H1 (cell line): ENCODE measurements at regions not wholly inside any gene's neighbourhood (a gene's known extent, or its start where the extent isn't known, plus 50 kb on each side); places are given as distances from the start of the nearest gene placed in this dataset.

Experiments
- CTCF ChIA-PET: fragments of 300-600 bp; sonication (Branson Sonifier 250); formaldehyde crosslinking; loops from one replicate; lab custom pipeline; 2021; ENCODE audit not compliant: partially characterized antibody; lab: Charles Lee
- POLR2A ChIA-PET: fragments of 300-600 bp; sonication (Branson Sonifier 250); formaldehyde crosslinking; loops from one replicate; lab custom pipeline; 2021; ENCODE audit warnings: inconsistent platforms; ENCODE audit not compliant: partially characterized antibody; lab: Charles Lee
- DNase-seq, 2 experiments: peaks; one replicate each; pipeline versions ENCODE4 v3.0.0 to v3.0.0-alpha.2; 2010 to 2022; ENCODE audit warnings: low spot score in 2 of 2, low read depth in 1 of 2, mixed read lengths in 1 of 2
- FAIRE-seq: peaks from 2 replicates; lab custom pipeline; 2011; peaks lifted over from hg19 to GRCh38; lab: Jason Lieb, UNC
- H2AFZ ChIP-seq: 2 replicates; pipeline ENCODE4 v1.8.1; 2012; ENCODE audit warnings: low read length, inconsistent platforms
- H2AK5ac ChIP-seq: 2 replicates; pipeline ENCODE4 v1.6.1; 2013; ENCODE audit warnings: low read depth, low read length
- H2BK120ac ChIP-seq: replicated peaks from 2 replicates; pipeline ENCODE3; 2013; ENCODE audit warnings: low read depth, low read length, inconsistent platforms
- H2BK12ac ChIP-seq: 2 replicates; pipeline ENCODE4 v1.6.1; 2013; ENCODE audit warnings: low read depth, low read length
- H2BK15ac ChIP-seq: 2 replicates; pipeline ENCODE4 v1.6.1; 2013; ENCODE audit warnings: low read length
- H2BK20ac ChIP-seq: 2 replicates; pipeline ENCODE4 v1.6.1; 2013; ENCODE audit warnings: low read length
- H2BK5ac ChIP-seq: 2 replicates; pipeline ENCODE4 v1.6.1; 2013; ENCODE audit warnings: low read depth, low read length
- H3K14ac ChIP-seq: 2 replicates; pipeline ENCODE4 v1.6.1; 2013; ENCODE audit warnings: inconsistent platforms; ENCODE audit not compliant: insufficient read length
- H3K18ac ChIP-seq: 2 replicates; pipeline ENCODE4 v1.6.1; 2013; ENCODE audit warnings: low read length; ENCODE audit errors: extremely low read depth
- H3K23ac ChIP-seq: 2 replicates; pipeline ENCODE4 v1.6.1; 2013; ENCODE audit warnings: inconsistent platforms; ENCODE audit not compliant: insufficient read length
- H3K23me2 ChIP-seq: 2 replicates; pipeline ENCODE4 v1.6.1; 2013; ENCODE audit warnings: low read depth, low read length
- H3K27ac ChIP-seq: 2 replicates; pipeline ENCODE4 v1.6.1; 2011; ENCODE audit warnings: low read depth, low read length, inconsistent platforms
- H3K27me3 ChIP-seq, 4 experiments: replicated peaks in 1 of 4; 1 replicate in 1 of 4; 2 replicates in 3 of 4; pipeline versions ENCODE4 v1.6.1 to v1.8.1; 2011 to 2013; ENCODE audit warnings: low read length in 3 of 4, mild to moderate bottlenecking in 3 of 4, inconsistent platforms in 2 of 4, mixed read lengths in 2 of 4, moderate library complexity in 1 of 4; ENCODE audit not compliant: control insufficient read depth in 3 of 4, insufficient read depth in 3 of 4; ENCODE audit errors: extremely low read depth in 1 of 4
- H3K36me3 ChIP-seq, 4 experiments: 2 replicates each; pipeline versions ENCODE4 v1.6.1 to v1.8.1; 2011 to 2013; ENCODE audit warnings: mild to moderate bottlenecking in 4 of 4, low read length in 3 of 4, moderate library complexity in 2 of 4, control low read depth in 1 of 4, inconsistent platforms in 1 of 4; ENCODE audit not compliant: insufficient read depth in 4 of 4, control insufficient read depth in 2 of 4
- H3K4ac ChIP-seq: replicated peaks from 2 replicates; pipeline ENCODE3; 2013; ENCODE audit warnings: low read length, low read depth, mixed read lengths, inconsistent platforms; ENCODE audit not compliant: insufficient read length
- H3K4me1 ChIP-seq, 4 experiments: replicated peaks in 1 of 4; 1 replicate in 1 of 4; 2 replicates in 3 of 4; pipeline versions ENCODE4 v1.6.1 to v1.8.1; 2011 to 2013; ENCODE audit warnings: low read length in 3 of 4, inconsistent platforms in 2 of 4, mixed read lengths in 1 of 4; ENCODE audit not compliant: insufficient read depth in 4 of 4, control insufficient read depth in 3 of 4
- H3K4me2 ChIP-seq, 2 experiments: 2 replicates each; pipeline versions ENCODE4 v1.6.1 to v1.8.1; 2011 to 2013; ENCODE audit warnings: low read depth in 2 of 2, low read length in 2 of 2, control low read depth in 1 of 2, inconsistent platforms in 1 of 2, mild to moderate bottlenecking in 1 of 2; ENCODE audit not compliant: insufficient read depth in 1 of 2
- H3K4me3 ChIP-seq, 4 experiments: fragments of 200-600, 300-600 bp in 1 of 4; sonication (generic), shearing (Covaris generic), sonication (Bioruptor Twin) in 1 of 4; 2 replicates each; pipeline versions ENCODE4 v1.5.1 to v1.8.1; 2011 to 2016; ENCODE audit warnings: low read length in 4 of 4, low read depth in 3 of 4, control low read depth in 2 of 4, inconsistent platforms in 2 of 4, mild to moderate bottlenecking in 2 of 4, mixed read lengths in 1 of 4, moderate library complexity in 1 of 4; ENCODE audit not compliant: insufficient read depth in 2 of 4; ENCODE audit errors: extremely low read depth in 1 of 4
- H3K56ac ChIP-seq: replicated peaks from 2 replicates; pipeline ENCODE3; 2013; ENCODE audit warnings: low read depth, mild to moderate bottlenecking, mixed read lengths, low read length, inconsistent platforms; ENCODE audit not compliant: insufficient read length
- H3K79me1 ChIP-seq: 2 replicates; pipeline ENCODE4 v1.6.1; 2013; ENCODE audit warnings: low read depth, low read length, control low read depth
- H3K79me2 ChIP-seq, 2 experiments: 2 replicates each; pipeline versions ENCODE4 v1.6.1 to v1.8.1; 2012 to 2013; ENCODE audit warnings: low read length in 2 of 2, mild to moderate bottlenecking in 2 of 2, inconsistent platforms in 1 of 2; ENCODE audit not compliant: insufficient read depth in 2 of 2, control insufficient read depth in 1 of 2
- H3K9ac ChIP-seq, 4 experiments: replicated peaks in 1 of 4; 1 replicate in 1 of 4; 2 replicates in 3 of 4; pipeline versions ENCODE4 v1.6.1 to v1.8.1; 2011 to 2013; ENCODE audit warnings: low read depth in 3 of 4, low read length in 3 of 4, control low read depth in 2 of 4, mild to moderate bottlenecking in 2 of 4, moderate library complexity in 2 of 4, inconsistent platforms in 1 of 4; ENCODE audit errors: extremely low read depth in 1 of 4
- H3K9me3 ChIP-seq, 2 experiments: 2 replicates each; pipeline versions ENCODE4 v1.6.1 to v1.8.1; 2012 to 2013; ENCODE audit warnings: mild to moderate bottlenecking in 2 of 2, moderate library complexity in 2 of 2, control low read depth in 1 of 2, inconsistent platforms in 1 of 2, low read depth in 1 of 2, low read length in 1 of 2, mixed read lengths in 1 of 2; ENCODE audit not compliant: insufficient read depth in 2 of 2
- H4K20me1 ChIP-seq, 2 experiments: replicated peaks in 1 of 2; 2 replicates each; pipeline versions ENCODE3 to v1.8.1; 2011 to 2013; ENCODE audit warnings: inconsistent platforms in 2 of 2, low read length in 2 of 2, mild to moderate bottlenecking in 1 of 2; ENCODE audit not compliant: insufficient read depth in 2 of 2, control insufficient read depth in 1 of 2
- H4K5ac ChIP-seq: 2 replicates; pipeline ENCODE4 v1.6.1; 2013; ENCODE audit warnings: low read length, low read depth, mixed read lengths, inconsistent platforms; ENCODE audit not compliant: insufficient read length
- H4K8ac ChIP-seq: 2 replicates; pipeline ENCODE4 v1.8.0; 2013; ENCODE audit warnings: mild to moderate bottlenecking, moderate library complexity, low read length, inconsistent platforms; ENCODE audit not compliant: insufficient read depth; ENCODE audit errors: extremely low read depth
- H4K91ac ChIP-seq: replicated peaks from 2 replicates; pipeline ENCODE3; 2013; ENCODE audit warnings: low read length, mixed read lengths, inconsistent platforms; ENCODE audit not compliant: insufficient read length
- CBX8 ChIP-seq: fragments of 300-800, 300-1000 bp; sonication (generic); IDR thresholded peaks from 2 replicates; pipeline ENCODE4 v1.7.1; 2016; ENCODE audit warnings: low read depth, low read length, borderline replicate concordance
- CREB1 ChIP-seq: IDR thresholded peaks from 2 replicates; pipeline ENCODE4 v1.6.1; 2012; ENCODE audit warnings: inconsistent platforms
- EGR1 ChIP-seq: IDR thresholded peaks from 2 replicates; pipeline ENCODE4 v1.6.1; 2011; ENCODE audit warnings: low read depth, low read length, borderline replicate concordance
- EP300 ChIP-seq, 2 experiments: IDR thresholded peaks; 1 replicate in 1 of 2; 2 replicates in 1 of 2; pipeline ENCODE4 v1.6.1; 2011 to 2012; ENCODE audit warnings: low read depth in 2 of 2, low read length in 2 of 2, mild to moderate bottlenecking in 2 of 2, borderline replicate concordance in 1 of 2, inconsistent platforms in 1 of 2, moderate library complexity in 1 of 2
- HDAC6 ChIP-seq: IDR thresholded peaks from one replicate; pipeline ENCODE4 v1.7.1; 2012; ENCODE audit warnings: low read depth, mild to moderate bottlenecking, inconsistent platforms, low read length, moderate library complexity
- JUN ChIP-seq: IDR thresholded peaks from 2 replicates; pipeline ENCODE4 v1.6.1; 2011; ENCODE audit warnings: low read depth, mild to moderate bottlenecking, improper control_type of control experiment, low read length
- JUND ChIP-seq: IDR thresholded peaks from 2 replicates; pipeline ENCODE4 v1.6.1; 2011; ENCODE audit warnings: mild to moderate bottlenecking, improper control_type of control experiment, low read length
- PHF8 ChIP-seq: fragments of 200-600 bp; sonication (generic); conservative IDR thresholded peaks from 2 replicates; pipeline ENCODE4 v1.7.1; 2012; ENCODE audit warnings: low read depth, mild to moderate bottlenecking, inconsistent platforms, low read length, moderate library complexity
- WGBS, 2 experiments: shearing (Covaris generic) in 1 of 2; methylation state at CpG; one replicate each; pipeline versions ENCODE4 v1.1.6 to v1.1.7; 2013 to 2015; ENCODE audit warnings: low lambda C conversion rate in 2 of 2, mixed read lengths in 2 of 2, inconsistent platforms in 1 of 2, low coverage in 1 of 2, missing lambda C conversion rate in 1 of 2; ENCODE audit not compliant: insufficient replicate concordance in 2 of 2, insufficient coverage in 1 of 2, insufficient read length in 1 of 2; ENCODE audit errors: extremely low coverage in 1 of 2, missing lambda C conversion rate in 1 of 2; 5-methylcytosine and 5-hydroxymethylcytosine counted together
- TF ChIP-seq, protein P1 (sequence below): IDR thresholded peaks from 2 replicates; pipeline ENCODE4 v1.6.1; 2011; ENCODE audit warnings: low read depth, mild to moderate bottlenecking, low read length; ENCODE audit not compliant: insufficient read depth

DNA sequence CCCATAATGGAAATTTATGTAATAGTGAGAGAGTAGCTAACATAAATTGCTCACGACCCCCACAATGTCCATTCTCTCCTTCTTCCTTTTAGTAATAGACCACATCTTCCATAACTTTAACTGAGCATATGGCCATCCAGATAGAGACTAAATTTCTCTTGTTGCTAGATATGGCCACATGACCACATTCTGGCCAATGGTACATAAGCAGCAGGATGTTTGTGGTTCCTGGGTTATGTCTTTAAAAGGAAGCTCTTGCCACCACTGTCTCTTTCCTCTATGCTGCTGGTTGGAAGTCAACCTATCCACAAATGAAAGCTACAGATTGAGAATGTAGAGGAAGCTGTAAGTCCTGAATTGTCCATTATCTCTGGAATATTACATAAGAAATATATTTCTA lies 59.7 kb upstream of the NPHP3 start:
- Histone ChIP-seq H2BK5ac (no peak overlapping the region), H2AFZ (no peak overlapping the region), H4K20me1 (no peaks in the 10 kb centered on the region), H3K23ac (no peak overlapping the region), H3K23me2 (no peaks in the 10 kb centered on the region), H3K36me3 (no peaks in the 10 kb centered on the region), H3K4ac (no peak overlapping the region), H2BK120ac (no peak overlapping the region), H3K14ac (no peak overlapping the region), H3K18ac (no peak overlapping the region), H3K4me1 (peaks cover 0 to 6% (median 5%) of the 10 kb centered on the region in 4 experiments; a peak in 4 of 7 replicates), H3K27me3 (no peaks in the 10 kb centered on the region), H4K5ac (no peak overlapping the region), H2BK20ac (no peak overlapping the region), H2AK5ac (no peak overlapping the region), H3K27ac (no peak overlapping the region), H3K79me1 (no peaks in the 10 kb centered on the region), H3K79me2 (no peaks in the 10 kb centered on the region), H3K9ac (no peak overlapping the region), H3K9me3 (no peaks in the 10 kb centered on the region), H4K8ac (no peak overlapping the region), H2BK15ac (no peak overlapping the region), H2BK12ac (no peak overlapping the region), H3K56ac (no peak overlapping the region), H4K91ac (no peak overlapping the region), H3K4me2 (no peak overlapping the region), H3K4me3 (no peak overlapping the region)
- DNase-seq (no peak), FAIRE-seq (no peak)
- POLR2A ChIA-PET = interaction anchor here (0.8 to 1.6 kb wide), 2 partner anchors 10 to 16 kb away, joined by 3 read pairs; no protein-coding TSS in a partner anchor
- WGBS, 2 experiments = 100% methylated on average over 1 of the region's 1 CpG; no CpG with 5 or more reads in 1 of the 2 experiments
- CTCF ChIA-PET = interaction anchor here (0.9 to 1.9 kb wide), 2 partner anchors 8 to 10 kb away, joined by 3 to 4 read pairs; no protein-coding TSS in a partner anchor
- TF ChIP-seq EGR1 (no peak), EP300 (IDR thresholded peaks at IDR 0.05; ENCODE audit: borderline replicate concordance in 1 of 2, low read depth in 2 of 2, low read length in 2 of 2) (no peak), PHF8 (no peak), CBX8 (no peak), JUN (no peak), JUND (no peak), CREB1 (no peak), HDAC6 (no peak)
- TF ChIP-seq, protein P1, sequence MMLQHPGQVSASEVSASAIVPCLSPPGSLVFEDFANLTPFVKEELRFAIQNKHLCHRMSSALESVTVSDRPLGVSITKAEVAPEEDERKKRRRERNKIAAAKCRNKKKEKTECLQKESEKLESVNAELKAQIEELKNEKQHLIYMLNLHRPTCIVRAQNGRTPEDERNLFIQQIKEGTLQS = no peak
